SK-N-MC (cell line): ENCODE measurements at regions not wholly inside any gene's neighbourhood (a gene's known extent, or its start where the extent isn't known, plus 50 kb on each side); places are given as distances from the start of the nearest gene placed in this dataset.

Experiments used
- EZH2 ChIP-seq: fragments of 200-600 bp; sonication (generic); IDR thresholded peaks from one replicate; pipeline ENCODE4 v1.6.1; 2017; ENCODE audit warnings: antibody characterized with exemption
- POLR2AphosphoS5 ChIP-seq: IDR thresholded peaks from 2 replicates; pipeline ENCODE4 v1.6.1; 2012; ENCODE audit warnings: mild to moderate bottlenecking, low read depth, low read length, borderline replicate concordance

- TF ChIP-seq EZH2, result no peak
- TF ChIP-seq POLR2AphosphoS5, result no peak
Observed at GRCh38 chr12:128121424-128121823, 145.5 kb upstream of the TMEM132C start.
